WTC11 (cell line): ENCODE measurements at regions not wholly inside any gene's neighbourhood (a gene's known extent, or its start where the extent isn't known, plus 50 kb on each side); places are given as distances from the start of the nearest gene placed in this dataset.

Experiments
- ATAC-seq: fragments of 200-7000 bp; cut with Tn5 transposase; 2 replicates; pipeline ENCODE4 v1.10.0; 2021; ENCODE audit warnings: mild to moderate bottlenecking, moderate library complexity
- CTCF ChIA-PET: fragments of 300-600 bp; sonication (Branson Sonifier 250); formaldehyde crosslinking; loops from one replicate; lab custom pipeline; 2021; ENCODE audit warnings: antibody characterized with exemption; lab: Charles Lee
- POLR2A ChIA-PET: fragments of 350-600 bp; sonication (Branson Sonifier 250); formaldehyde crosslinking; loops from one replicate; lab custom pipeline; 2021; ENCODE audit warnings: antibody characterized with exemption; lab: Charles Lee
- DNase-seq: peaks from one replicate; pipeline ENCODE4 v3.0.0; 2021; ENCODE audit warnings: low spot score
- H3K27ac Mint-ChIP-seq: 2 replicates; pipeline ENCODE4 v1.8.0; 2021; ENCODE audit warnings: mixed read lengths
- H3K27me3 Mint-ChIP-seq: 2 replicates; pipeline ENCODE4 v1.8.0; 2021; ENCODE audit warnings: low read depth, mild to moderate bottlenecking, moderate library complexity, mixed read lengths
- H3K36me3 Mint-ChIP-seq: 2 replicates; pipeline ENCODE4 v1.8.0; 2021; ENCODE audit warnings: mixed read lengths
- H3K4me1 Mint-ChIP-seq: 2 replicates; pipeline ENCODE4 v1.8.0; 2022; ENCODE audit warnings: mixed read lengths
- H3K4me3 Mint-ChIP-seq: 2 replicates; pipeline ENCODE4 v1.8.0; 2021; ENCODE audit warnings: mild to moderate bottlenecking, moderate library complexity, mixed read lengths
- H3K9me3 Mint-ChIP-seq: 2 replicates; pipeline ENCODE4 v1.8.0; 2021; ENCODE audit warnings: mixed read lengths
- ESRRA ChIP-seq: sonication (generic); formaldehyde crosslinking; IDR thresholded peaks from 2 replicates; pipeline ENCODE4 v1.8.1; 2022; ENCODE audit warnings: mild to moderate bottlenecking, missing genetic modification reagents, borderline replicate concordance
- FOXJ3 ChIP-seq: sonication (generic); formaldehyde crosslinking; IDR thresholded peaks from 2 replicates; pipeline ENCODE4 v1.9.0; 2021; ENCODE audit warnings: missing genetic modification reagents, mild to moderate bottlenecking, borderline replicate concordance
- NFE2L1 ChIP-seq: sonication (generic); formaldehyde crosslinking; IDR thresholded peaks from 2 replicates; pipeline ENCODE4 v1.8.1; 2023; ENCODE audit warnings: missing genetic modification reagents
- RORB ChIP-seq: fragments of 250-450 bp; sonication (Bioruptor Pico); IDR thresholded peaks from 2 replicates; pipeline ENCODE4 v1.9.0; 2021; ENCODE audit warnings: mild to moderate bottlenecking
- SOX15 ChIP-seq: fragments of 250-450 bp; sonication (Bioruptor Pico); IDR thresholded peaks from 2 replicates; pipeline ENCODE4 v1.9.0; 2021; ENCODE audit warnings: mild to moderate bottlenecking
- TCF7 ChIP-seq: sonication (generic); formaldehyde crosslinking; IDR thresholded peaks from 2 replicates; pipeline ENCODE4 v1.8.0; 2022; ENCODE audit warnings: mild to moderate bottlenecking, low read depth, missing genetic modification reagents, moderate library complexity
- TEAD4 ChIP-seq: sonication (generic); formaldehyde crosslinking; IDR thresholded peaks from 2 replicates; pipeline ENCODE4 v1.8.0; 2022; ENCODE audit warnings: mild to moderate bottlenecking, missing genetic modification reagents
- TP53 ChIP-seq: sonication (generic); formaldehyde crosslinking; IDR thresholded peaks from 2 replicates; pipeline ENCODE4 v1.8.1; 2023; ENCODE audit warnings: mild to moderate bottlenecking, missing genetic modification reagents
- ZNF232 ChIP-seq: sonication (generic); formaldehyde crosslinking; IDR thresholded peaks from 2 replicates; pipeline ENCODE4 v1.8.0; 2022; ENCODE audit warnings: mild to moderate bottlenecking, missing genetic modification reagents
- ZNF396 ChIP-seq: fragments of 250-450 bp; sonication (Bioruptor Pico); IDR thresholded peaks from 2 replicates; pipeline ENCODE4 v1.8.0; 2021; ENCODE audit warnings: mild to moderate bottlenecking, moderate library complexity, borderline replicate concordance
- TF ChIP-seq, protein P1 (sequence below): fragments of 250-450 bp; sonication (Bioruptor Pico); conservative IDR thresholded peaks from 2 replicates; pipeline ENCODE4 v1.9.0; 2021; ENCODE audit warnings: mild to moderate bottlenecking
- TF ChIP-seq, protein P2 (sequence below): fragments of 200-600 bp; IDR thresholded peaks from 2 replicates; pipeline ENCODE4 v1.8.0; 2022; ENCODE audit warnings: antibody characterized with exemption
- TF ChIP-seq, protein P3 (sequence below): sonication (generic); formaldehyde crosslinking; IDR thresholded peaks from 2 replicates; pipeline ENCODE4 v1.8.1; 2022; ENCODE audit warnings: low read depth, mild to moderate bottlenecking, moderate library complexity, missing genetic modification reagents, borderline replicate concordance
- TF ChIP-seq, protein P4 (sequence below): sonication (generic); formaldehyde crosslinking; IDR thresholded peaks from 2 replicates; pipeline ENCODE4 v1.8.0; 2022; ENCODE audit warnings: mild to moderate bottlenecking, missing genetic modification reagents
- TF ChIP-seq, protein P5 (sequence below): sonication (generic); formaldehyde crosslinking; IDR thresholded peaks from 2 replicates; pipeline ENCODE4 v1.8.0; 2023; ENCODE audit warnings: mild to moderate bottlenecking, missing genetic modification reagents
- TF ChIP-seq, protein P6 (sequence below): sonication (generic); formaldehyde crosslinking; IDR thresholded peaks from 2 replicates; pipeline ENCODE4 v1.8.1; 2023; ENCODE audit warnings: mild to moderate bottlenecking, missing genetic modification reagents, moderate library complexity

DNA sequence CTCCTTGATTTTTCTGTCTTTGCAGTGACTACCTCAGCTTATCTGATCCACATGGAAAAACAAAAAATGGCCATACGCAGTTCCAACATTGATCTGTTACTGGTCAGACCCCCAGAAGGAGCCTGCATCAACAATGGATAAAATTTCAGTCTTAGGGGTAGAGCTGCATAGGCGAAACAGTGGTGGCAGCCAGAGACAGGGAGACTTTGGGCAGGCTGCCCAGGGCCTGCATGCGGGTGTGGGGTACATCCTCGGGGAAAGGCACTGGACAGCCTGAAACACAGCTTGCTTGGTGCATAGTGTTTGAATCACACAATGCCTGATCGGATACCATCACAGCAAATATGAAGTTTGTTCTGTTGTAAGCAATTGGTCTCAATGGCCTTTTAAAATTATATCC is 847.8 kb downstream of the QKI start (continued):
- TF ChIP-seq FOXJ3 (CRISPR knock-in tag), result no peak
- TF ChIP-seq SOX15, result no peak

DNA sequence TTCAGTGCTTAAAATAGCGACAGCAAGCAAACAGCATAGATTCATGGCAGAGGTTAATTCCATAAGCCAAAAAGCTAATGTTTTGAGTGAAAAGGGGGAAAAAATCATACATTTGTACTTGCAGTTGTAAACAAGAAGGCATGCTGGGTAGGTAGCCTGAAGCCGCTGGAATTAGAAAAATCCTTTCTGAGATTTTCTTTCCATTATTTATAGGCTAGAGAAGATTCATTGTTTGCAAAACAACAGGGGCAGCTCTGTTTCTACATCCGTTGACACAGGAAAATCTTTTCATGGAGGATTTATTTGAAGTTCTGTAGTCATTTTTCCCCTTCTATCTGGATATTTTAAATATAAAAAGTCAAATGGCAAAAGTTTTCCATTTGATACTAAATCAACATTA is 843.9 kb downstream of the QKI start:
- H3K27me3 Mint-ChIP-seq, result no peaks in the 10 kb centered on the region
- H3K27ac Mint-ChIP-seq, result no peak overlapping the region
- ChIA-PET CTCF (no interaction called here), POLR2A (no interaction called here)
- H3K36me3 Mint-ChIP-seq, result no peaks in the 10 kb centered on the region
- no peak overlapping the region for H3K4me3 Mint-ChIP-seq
- no peak for DNase-seq
- peaks cover 21% of the 10 kb centered on the region for H3K4me1 Mint-ChIP-seq
- H3K9me3 Mint-ChIP-seq, result peaks cover 4% of the 10 kb centered on the region; the same call in 1 of the 2 replicates
- TF ChIP-seq RORB (no peak), NFE2L1 (no peak), TP53 (no peak), FOXJ3 (CRISPR knock-in tag) (no peak), ESRRA (CRISPR knock-in tag) (no peak), ZNF232 (CRISPR knock-in tag) (no peak)
- TF ChIP-seq, protein P1, sequence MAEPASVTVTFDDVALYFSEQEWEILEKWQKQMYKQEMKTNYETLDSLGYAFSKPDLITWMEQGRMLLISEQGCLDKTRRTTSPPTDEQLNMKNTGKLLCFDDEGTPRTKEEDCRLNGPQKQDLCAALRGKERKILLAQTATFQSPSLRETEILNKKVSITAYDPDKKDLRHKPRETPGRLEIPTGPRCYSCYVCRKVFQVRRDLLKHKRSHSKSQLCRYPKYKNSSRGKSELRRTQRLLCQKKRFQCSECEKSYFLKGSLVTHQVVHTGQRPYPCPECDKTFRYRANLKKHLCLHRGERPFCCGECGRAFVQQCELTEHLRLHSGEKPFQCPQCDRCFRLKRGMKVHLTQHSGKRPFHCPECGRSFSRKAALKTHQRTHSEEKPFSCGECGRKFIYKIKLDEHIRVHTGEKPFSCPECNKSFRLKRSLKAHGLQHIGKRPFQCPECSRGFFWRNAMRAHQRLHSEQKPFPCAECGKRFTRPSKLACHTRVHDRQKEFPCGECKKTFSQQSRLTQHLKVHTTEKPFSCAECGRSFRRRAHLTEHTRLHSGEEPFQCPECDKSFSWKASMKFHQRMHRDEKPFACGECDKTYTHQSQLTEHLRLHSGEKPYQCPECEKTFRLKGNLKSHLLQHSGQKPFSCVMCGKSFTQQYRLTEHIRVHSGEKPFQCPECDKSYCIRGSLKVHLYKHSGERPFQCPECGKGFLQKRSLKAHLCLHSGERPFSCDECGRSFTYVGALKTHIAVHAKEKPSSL (CRISPR knock-in tag), result no peak
- TF ChIP-seq, protein P2, sequence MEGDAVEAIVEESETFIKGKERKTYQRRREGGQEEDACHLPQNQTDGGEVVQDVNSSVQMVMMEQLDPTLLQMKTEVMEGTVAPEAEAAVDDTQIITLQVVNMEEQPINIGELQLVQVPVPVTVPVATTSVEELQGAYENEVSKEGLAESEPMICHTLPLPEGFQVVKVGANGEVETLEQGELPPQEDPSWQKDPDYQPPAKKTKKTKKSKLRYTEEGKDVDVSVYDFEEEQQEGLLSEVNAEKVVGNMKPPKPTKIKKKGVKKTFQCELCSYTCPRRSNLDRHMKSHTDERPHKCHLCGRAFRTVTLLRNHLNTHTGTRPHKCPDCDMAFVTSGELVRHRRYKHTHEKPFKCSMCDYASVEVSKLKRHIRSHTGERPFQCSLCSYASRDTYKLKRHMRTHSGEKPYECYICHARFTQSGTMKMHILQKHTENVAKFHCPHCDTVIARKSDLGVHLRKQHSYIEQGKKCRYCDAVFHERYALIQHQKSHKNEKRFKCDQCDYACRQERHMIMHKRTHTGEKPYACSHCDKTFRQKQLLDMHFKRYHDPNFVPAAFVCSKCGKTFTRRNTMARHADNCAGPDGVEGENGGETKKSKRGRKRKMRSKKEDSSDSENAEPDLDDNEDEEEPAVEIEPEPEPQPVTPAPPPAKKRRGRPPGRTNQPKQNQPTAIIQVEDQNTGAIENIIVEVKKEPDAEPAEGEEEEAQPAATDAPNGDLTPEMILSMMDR, result no peak
- no peak for ATAC-seq

DNA sequence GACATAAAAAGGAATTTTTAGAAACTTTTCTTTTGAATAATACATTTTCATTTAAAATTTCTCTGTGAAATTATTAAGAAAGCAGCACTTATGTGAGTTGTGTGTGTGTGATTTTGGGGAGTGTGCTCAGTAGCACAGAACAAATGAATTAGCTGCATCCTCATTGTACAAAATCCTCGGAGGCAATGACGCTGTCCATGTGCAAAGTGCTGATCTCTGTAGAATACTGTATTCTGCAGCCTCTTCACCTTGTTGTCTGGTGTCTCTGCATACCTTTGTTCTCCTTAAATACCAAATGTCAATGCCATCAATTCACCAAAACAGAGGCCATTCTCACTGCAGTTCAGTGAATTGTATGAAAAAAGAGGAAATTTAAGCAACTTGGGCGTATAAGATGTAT is 838.4 kb downstream of the QKI start:
- H3K4me3 Mint-ChIP-seq, result no peak overlapping the region
- H3K36me3 Mint-ChIP-seq, result no peaks in the 10 kb centered on the region
- peaks cover 5% of the 10 kb centered on the region for H3K27me3 Mint-ChIP-seq
- ATAC-seq (0 out of 2 replicates have a peak, but pooled peaks have one; percentile 30), DNase-seq (no peak)
- no peak overlapping the region for H3K27ac Mint-ChIP-seq
- TF ChIP-seq, protein P1 (CRISPR knock-in tag), result no peak
- peaks cover 22% of the 10 kb centered on the region for H3K4me1 Mint-ChIP-seq
- ChIA-PET POLR2A (no interaction called here), CTCF (no interaction called here)
- H3K9me3 Mint-ChIP-seq, result no peaks in the 10 kb centered on the region

DNA sequence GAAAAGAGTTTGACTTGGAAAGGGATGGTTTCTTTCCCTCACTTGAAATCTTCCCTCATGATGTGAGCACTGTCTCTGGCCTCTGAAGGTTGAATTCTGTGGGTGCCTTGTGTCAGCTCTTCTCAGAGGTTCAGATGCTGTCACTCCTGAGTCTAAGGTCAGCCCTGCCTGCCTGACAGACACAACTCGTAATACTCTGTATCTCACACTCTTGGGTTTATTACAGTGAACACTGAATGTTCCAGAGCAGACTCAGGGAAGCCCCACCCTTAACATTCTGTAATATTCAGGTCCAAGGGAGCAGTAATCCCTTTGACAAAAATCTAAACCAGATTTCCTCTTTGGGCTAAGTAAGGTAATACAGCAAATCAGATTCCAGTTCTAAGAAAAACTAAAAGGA is 837.8 kb downstream of the QKI start:
- Mint-ChIP-seq H3K36me3 (no peaks in the 10 kb centered on the region), H3K9me3 (no peaks in the 10 kb centered on the region), H3K4me1 (peaks cover 22% of the 10 kb centered on the region), H3K27ac (no peak overlapping the region), H3K4me3 (no peak overlapping the region), H3K27me3 (peaks cover 5% of the 10 kb centered on the region)
- POLR2A ChIA-PET, result no interaction called here
- ATAC-seq, result no peak
- TF ChIP-seq TEAD4, result no peak
- TF ChIP-seq, protein P3, sequence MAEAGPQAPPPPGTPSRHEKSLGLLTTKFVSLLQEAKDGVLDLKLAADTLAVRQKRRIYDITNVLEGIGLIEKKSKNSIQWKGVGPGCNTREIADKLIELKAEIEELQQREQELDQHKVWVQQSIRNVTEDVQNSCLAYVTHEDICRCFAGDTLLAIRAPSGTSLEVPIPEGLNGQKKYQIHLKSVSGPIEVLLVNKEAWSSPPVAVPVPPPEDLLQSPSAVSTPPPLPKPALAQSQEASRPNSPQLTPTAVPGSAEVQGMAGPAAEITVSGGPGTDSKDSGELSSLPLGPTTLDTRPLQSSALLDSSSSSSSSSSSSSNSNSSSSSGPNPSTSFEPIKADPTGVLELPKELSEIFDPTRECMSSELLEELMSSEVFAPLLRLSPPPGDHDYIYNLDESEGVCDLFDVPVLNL (CRISPR knock-in tag), result no peak
- no peak for TF ChIP-seq TCF7
- no peak for TF ChIP-seq NFE2L1
- TF ChIP-seq, protein P4, sequence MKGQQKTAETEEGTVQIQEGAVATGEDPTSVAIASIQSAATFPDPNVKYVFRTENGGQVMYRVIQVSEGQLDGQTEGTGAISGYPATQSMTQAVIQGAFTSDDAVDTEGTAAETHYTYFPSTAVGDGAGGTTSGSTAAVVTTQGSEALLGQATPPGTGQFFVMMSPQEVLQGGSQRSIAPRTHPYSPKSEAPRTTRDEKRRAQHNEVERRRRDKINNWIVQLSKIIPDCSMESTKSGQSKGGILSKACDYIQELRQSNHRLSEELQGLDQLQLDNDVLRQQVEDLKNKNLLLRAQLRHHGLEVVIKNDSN (CRISPR knock-in tag), result no peak
- TF ChIP-seq ZNF396 (CRISPR knock-in tag), result no peak
- TF ChIP-seq, protein P5, sequence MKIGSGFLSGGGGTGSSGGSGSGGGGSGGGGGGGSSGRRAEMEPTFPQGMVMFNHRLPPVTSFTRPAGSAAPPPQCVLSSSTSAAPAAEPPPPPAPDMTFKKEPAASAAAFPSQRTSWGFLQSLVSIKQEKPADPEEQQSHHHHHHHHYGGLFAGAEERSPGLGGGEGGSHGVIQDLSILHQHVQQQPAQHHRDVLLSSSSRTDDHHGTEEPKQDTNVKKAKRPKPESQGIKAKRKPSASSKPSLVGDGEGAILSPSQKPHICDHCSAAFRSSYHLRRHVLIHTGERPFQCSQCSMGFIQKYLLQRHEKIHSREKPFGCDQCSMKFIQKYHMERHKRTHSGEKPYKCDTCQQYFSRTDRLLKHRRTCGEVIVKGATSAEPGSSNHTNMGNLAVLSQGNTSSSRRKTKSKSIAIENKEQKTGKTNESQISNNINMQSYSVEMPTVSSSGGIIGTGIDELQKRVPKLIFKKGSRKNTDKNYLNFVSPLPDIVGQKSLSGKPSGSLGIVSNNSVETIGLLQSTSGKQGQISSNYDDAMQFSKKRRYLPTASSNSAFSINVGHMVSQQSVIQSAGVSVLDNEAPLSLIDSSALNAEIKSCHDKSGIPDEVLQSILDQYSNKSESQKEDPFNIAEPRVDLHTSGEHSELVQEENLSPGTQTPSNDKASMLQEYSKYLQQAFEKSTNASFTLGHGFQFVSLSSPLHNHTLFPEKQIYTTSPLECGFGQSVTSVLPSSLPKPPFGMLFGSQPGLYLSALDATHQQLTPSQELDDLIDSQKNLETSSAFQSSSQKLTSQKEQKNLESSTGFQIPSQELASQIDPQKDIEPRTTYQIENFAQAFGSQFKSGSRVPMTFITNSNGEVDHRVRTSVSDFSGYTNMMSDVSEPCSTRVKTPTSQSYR, result no peak
- TF ChIP-seq, protein P6, sequence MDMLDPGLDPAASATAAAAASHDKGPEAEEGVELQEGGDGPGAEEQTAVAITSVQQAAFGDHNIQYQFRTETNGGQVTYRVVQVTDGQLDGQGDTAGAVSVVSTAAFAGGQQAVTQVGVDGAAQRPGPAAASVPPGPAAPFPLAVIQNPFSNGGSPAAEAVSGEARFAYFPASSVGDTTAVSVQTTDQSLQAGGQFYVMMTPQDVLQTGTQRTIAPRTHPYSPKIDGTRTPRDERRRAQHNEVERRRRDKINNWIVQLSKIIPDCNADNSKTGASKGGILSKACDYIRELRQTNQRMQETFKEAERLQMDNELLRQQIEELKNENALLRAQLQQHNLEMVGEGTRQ, result no peak
- TF ChIP-seq SOX15, result no peak
- CTCF ChIA-PET, result no interaction called here
- no peak for DNase-seq
